ENCODE measurements at regions not wholly inside any gene's neighbourhood (a gene's known extent, or its start where the extent isn't known, plus 50 kb on each side); places are given as distances from the start of the nearest gene placed in this dataset.
"Not testable (repeated sequence)": the region's sequence is repeated elsewhere in the genome, so short reads cannot be mapped to it uniquely, and the experiment has no call there.

DNA sequence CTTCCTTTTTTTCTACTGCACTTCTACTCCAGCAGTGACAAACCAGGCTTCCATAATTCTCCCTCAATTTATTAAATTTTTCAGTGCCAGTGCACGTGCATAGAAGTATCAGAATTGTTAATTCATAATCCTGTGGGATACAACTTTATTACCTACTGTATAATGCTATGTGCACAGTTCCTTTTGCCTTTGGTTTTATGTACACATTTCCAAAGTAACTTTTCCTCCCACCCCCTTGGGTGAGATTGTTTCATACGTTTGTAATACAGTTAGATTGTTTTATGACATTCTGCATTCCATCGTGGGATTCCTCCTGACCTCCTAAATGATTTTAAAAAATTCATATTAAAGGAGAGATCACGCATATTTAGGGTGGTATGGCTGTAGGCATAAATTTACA is 128.1 kb downstream of the TTC6 start:
- H3K4me1 ChIP-seq (ENCODE audit: insufficient read depth, low read length) = no peaks in the 10 kb centered on the region
- H3K4me3 ChIP-seq (ENCODE audit: low read length) = no peak overlapping the region
- no peaks in the 10 kb centered on the region for H3K27me3 ChIP-seq (ENCODE audit: insufficient read depth, low read length)
- no peaks in the 10 kb centered on the region for H3K36me3 ChIP-seq (ENCODE audit: insufficient read depth, low read length)
- no peak overlapping the region for H2AFZ ChIP-seq (ENCODE audit: low read depth, low read length)
- H3K9me3 ChIP-seq (ENCODE audit: low read length) = no peaks in the 10 kb centered on the region

- H3K9me3 ChIP-seq (ENCODE audit: low read length) = no peaks in the 10 kb centered on the region
- H2AFZ ChIP-seq (ENCODE audit: low read depth, low read length) = no peak overlapping the region
- H3K27me3 ChIP-seq (ENCODE audit: insufficient read depth, low read length) = no peaks in the 10 kb centered on the region
- H3K4me3 ChIP-seq (ENCODE audit: low read length) = no peak overlapping the region
- no peaks in the 10 kb centered on the region for H3K36me3 ChIP-seq (ENCODE audit: insufficient read depth, low read length)
- no peaks in the 10 kb centered on the region for H3K4me1 ChIP-seq (ENCODE audit: insufficient read depth, low read length)
These were observed 131.3 kb downstream of the TTC6 start for GRCh38 chr14:37726708-37727107.

- no peaks in the 10 kb centered on the region for H3K27me3 ChIP-seq (ENCODE audit: insufficient read depth, low read length)
- no peaks in the 10 kb centered on the region for H3K36me3 ChIP-seq (ENCODE audit: insufficient read depth, low read length)
- H3K4me1 ChIP-seq (ENCODE audit: insufficient read depth, low read length) = no peaks in the 10 kb centered on the region
- H2AFZ ChIP-seq (ENCODE audit: low read depth, low read length) = no peak overlapping the region
- no peaks in the 10 kb centered on the region for H3K9me3 ChIP-seq (ENCODE audit: low read length)
- H3K4me3 ChIP-seq (ENCODE audit: low read length) = no peak overlapping the region
These were observed 133.8 kb downstream of the TTC6 start for GRCh38 chr14:37729218-37729617.

GRCh38 chr14:37731094-37731493 is 135.7 kb downstream of the TTC6 start:
- H3K36me3 ChIP-seq (ENCODE audit: insufficient read depth, low read length) = no peaks in the 10 kb centered on the region
- H3K27me3 ChIP-seq (ENCODE audit: insufficient read depth, low read length) = no peaks in the 10 kb centered on the region
- no peak overlapping the region for H3K4me3 ChIP-seq (ENCODE audit: low read length)
- H2AFZ ChIP-seq (ENCODE audit: low read depth, low read length) = no peak overlapping the region
- H3K4me1 ChIP-seq (ENCODE audit: insufficient read depth, low read length) = no peaks in the 10 kb centered on the region
- H3K9me3 ChIP-seq (ENCODE audit: low read length) = no peaks in the 10 kb centered on the region

GRCh38 chr14:37745657-37746056 is 150.2 kb downstream of the TTC6 start:
- no peaks in the 10 kb centered on the region for H3K4me1 ChIP-seq (ENCODE audit: insufficient read depth, low read length)
- H3K27me3 ChIP-seq (ENCODE audit: insufficient read depth, low read length) = no peaks in the 10 kb centered on the region
- no peaks in the 10 kb centered on the region for H3K9me3 ChIP-seq (ENCODE audit: low read length)
- no peaks in the 10 kb centered on the region for H3K36me3 ChIP-seq (ENCODE audit: insufficient read depth, low read length)
- no peak overlapping the region for H3K4me3 ChIP-seq (ENCODE audit: low read length)
- no peak overlapping the region for H2AFZ ChIP-seq (ENCODE audit: low read depth, low read length)

DNA sequence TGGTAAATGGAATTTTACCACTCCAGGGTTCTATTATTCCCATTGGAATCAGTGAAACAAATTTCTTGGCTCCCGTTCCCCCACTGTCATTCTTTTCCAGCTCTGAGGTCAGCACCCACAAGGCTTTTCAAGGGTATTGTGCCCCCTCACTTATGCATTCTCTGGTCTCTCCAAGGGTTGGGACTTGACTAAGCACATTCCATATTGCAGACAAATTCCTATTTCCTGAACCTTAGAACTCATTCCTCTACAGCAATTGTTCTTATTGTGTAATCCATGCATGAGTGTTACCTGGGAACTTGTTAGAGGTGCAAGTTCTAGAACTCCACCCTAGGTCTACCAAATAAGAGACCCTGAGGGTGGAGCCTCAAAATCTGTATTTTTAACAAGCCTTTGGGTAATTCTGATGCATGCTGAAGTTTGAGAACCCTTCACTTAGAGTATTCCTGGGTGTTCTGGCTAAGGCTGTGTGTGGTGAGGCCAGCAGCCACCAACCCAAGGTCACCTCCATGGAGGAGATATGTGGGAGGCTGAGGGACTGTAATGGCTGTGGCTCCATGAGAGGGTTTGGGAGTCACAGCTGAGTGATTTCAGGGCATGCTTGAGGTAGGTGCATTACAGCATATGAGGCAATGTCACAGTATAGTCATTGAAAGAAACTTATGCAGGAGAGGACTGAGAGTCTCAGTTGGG is 150.9 kb downstream of the TTC6 start:
- Histone ChIP-seq H3K9me3 (ENCODE audit: low read length) (no peaks in the 10 kb centered on the region), H3K36me3 (ENCODE audit: insufficient read depth, low read length) (no peaks in the 10 kb centered on the region), H3K27me3 (ENCODE audit: insufficient read depth, low read length) (no peaks in the 10 kb centered on the region), H2AFZ (ENCODE audit: low read depth, low read length) (no peak overlapping the region), H3K4me3 (ENCODE audit: low read length) (no peak overlapping the region), H3K4me1 (ENCODE audit: insufficient read depth, low read length) (no peaks in the 10 kb centered on the region)

GRCh38 chr14:37753459-37753858 is 158.0 kb downstream of the TTC6 start:
- H3K4me1 ChIP-seq (ENCODE audit: insufficient read depth, low read length) = no peaks in the 10 kb centered on the region
- H2AFZ ChIP-seq (ENCODE audit: low read depth, low read length) = no peak overlapping the region
- H3K4me3 ChIP-seq (ENCODE audit: low read length) = no peak overlapping the region
- no peaks in the 10 kb centered on the region for H3K27me3 ChIP-seq (ENCODE audit: insufficient read depth, low read length)
- no peaks in the 10 kb centered on the region for H3K9me3 ChIP-seq (ENCODE audit: low read length)
- H3K36me3 ChIP-seq (ENCODE audit: insufficient read depth, low read length) = no peaks in the 10 kb centered on the region

- H3K4me1 ChIP-seq (ENCODE audit: insufficient read depth, low read length); H3K9me3 ChIP-seq (ENCODE audit: low read length); H2AFZ ChIP-seq (ENCODE audit: low read depth, low read length); H3K27me3 ChIP-seq (ENCODE audit: insufficient read depth, low read length); H3K4me3 ChIP-seq (ENCODE audit: low read length); H3K36me3 ChIP-seq (ENCODE audit: insufficient read depth, low read length): not testable (repeated sequence)
These were observed 164.8 kb downstream of the TTC6 start for GRCh38 chr14:37760275-37760674.

DNA sequence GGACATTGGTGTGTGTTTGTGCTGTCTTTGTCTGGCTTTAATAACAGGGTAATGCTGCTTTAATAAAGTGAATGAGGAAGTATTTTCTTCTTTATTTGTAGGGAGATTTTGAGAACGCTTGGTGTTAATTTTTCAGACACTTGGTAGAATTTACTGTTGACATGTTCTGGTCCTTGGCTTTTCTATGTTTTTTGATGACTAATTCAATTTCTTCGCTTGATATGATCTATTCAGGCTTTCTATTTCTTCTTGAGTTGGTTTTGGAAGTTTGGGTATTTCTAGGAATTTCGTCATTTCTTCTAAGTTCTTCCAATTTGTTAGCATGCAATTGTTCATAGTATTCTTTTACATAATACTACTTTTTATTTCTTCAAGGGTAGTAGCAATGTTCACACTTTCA is 167.8 kb downstream of the TTC6 start:
- H2AFZ ChIP-seq (ENCODE audit: low read depth, low read length) = no peak overlapping the region
- H3K27me3 ChIP-seq (ENCODE audit: insufficient read depth, low read length) = no peaks in the 10 kb centered on the region
- no peaks in the 10 kb centered on the region for H3K4me1 ChIP-seq (ENCODE audit: insufficient read depth, low read length)
- H3K9me3 ChIP-seq (ENCODE audit: low read length) = no peaks in the 10 kb centered on the region
- H3K4me3 ChIP-seq (ENCODE audit: low read length) = no peak overlapping the region
- H3K36me3 ChIP-seq (ENCODE audit: insufficient read depth, low read length) = no peaks in the 10 kb centered on the region

DNA sequence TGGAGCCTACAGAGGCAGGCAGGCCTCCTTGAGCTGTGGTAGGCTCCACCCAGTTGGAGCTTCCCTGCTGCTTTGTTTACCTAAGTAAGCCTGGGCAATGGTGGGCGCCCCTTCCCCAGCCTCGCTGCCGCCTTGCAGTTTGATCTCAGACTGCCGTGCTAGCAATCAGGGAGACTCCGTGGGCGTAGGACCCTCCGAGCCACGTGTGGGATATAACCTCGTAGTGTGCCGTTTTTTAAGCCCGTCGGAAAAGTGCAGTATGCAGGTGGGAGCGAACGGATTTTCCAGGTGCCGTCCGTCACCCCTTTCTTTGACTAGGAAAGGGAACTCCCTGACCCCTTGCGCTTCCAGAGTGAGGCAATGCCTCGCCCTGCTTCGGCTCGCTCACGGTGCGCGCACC is 176.9 kb downstream of the TTC6 start:
- H3K27me3 ChIP-seq (ENCODE audit: insufficient read depth, low read length); H3K4me1 ChIP-seq (ENCODE audit: insufficient read depth, low read length); H3K9me3 ChIP-seq (ENCODE audit: low read length); H3K36me3 ChIP-seq (ENCODE audit: insufficient read depth, low read length); H2AFZ ChIP-seq (ENCODE audit: low read depth, low read length); H3K4me3 ChIP-seq (ENCODE audit: low read length): not testable (repeated sequence)

DNA sequence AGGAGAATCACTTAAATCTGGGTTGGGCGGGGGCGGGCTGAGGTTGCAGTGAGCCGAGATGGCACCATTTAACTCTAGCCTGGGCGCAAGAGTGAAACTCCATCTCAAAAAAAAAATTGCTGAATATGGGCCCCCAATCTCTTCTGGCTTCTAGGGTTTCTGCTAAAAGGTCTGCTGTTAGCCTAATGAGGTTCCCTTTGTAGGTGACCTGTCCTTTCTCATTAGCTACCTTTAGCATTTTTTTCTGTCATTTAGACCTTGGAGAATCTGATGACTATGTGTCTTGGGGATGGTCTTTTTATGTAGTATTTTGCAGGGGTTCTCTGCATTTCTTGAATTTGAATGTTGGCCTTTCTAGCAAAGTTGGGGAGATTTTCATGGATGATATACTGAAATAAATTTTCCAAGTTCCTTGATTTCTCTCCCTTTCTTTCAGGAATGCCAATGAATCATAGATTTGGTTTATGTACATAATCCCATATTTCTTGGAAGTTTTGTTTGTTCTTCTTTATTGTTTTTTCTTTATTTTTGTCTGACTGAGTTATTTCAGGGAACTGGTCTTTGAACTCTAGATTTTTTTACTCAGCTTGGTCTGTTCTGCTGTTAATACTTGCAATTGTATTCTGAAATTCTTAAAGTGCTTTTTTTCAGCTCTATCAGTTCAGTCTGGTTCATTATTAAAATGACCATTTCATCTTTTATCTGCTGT is 181.5 kb downstream of the TTC6 start:
- Histone ChIP-seq H3K4me3 (ENCODE audit: low read length) (no peak overlapping the region), H3K36me3 (ENCODE audit: insufficient read depth, low read length) (no peaks in the 10 kb centered on the region), H3K27me3 (ENCODE audit: insufficient read depth, low read length) (no peaks in the 10 kb centered on the region), H3K9me3 (ENCODE audit: low read length) (no peaks in the 10 kb centered on the region), H2AFZ (ENCODE audit: low read depth, low read length) (no peak overlapping the region), H3K4me1 (ENCODE audit: insufficient read depth, low read length) (no peaks in the 10 kb centered on the region)

DNA sequence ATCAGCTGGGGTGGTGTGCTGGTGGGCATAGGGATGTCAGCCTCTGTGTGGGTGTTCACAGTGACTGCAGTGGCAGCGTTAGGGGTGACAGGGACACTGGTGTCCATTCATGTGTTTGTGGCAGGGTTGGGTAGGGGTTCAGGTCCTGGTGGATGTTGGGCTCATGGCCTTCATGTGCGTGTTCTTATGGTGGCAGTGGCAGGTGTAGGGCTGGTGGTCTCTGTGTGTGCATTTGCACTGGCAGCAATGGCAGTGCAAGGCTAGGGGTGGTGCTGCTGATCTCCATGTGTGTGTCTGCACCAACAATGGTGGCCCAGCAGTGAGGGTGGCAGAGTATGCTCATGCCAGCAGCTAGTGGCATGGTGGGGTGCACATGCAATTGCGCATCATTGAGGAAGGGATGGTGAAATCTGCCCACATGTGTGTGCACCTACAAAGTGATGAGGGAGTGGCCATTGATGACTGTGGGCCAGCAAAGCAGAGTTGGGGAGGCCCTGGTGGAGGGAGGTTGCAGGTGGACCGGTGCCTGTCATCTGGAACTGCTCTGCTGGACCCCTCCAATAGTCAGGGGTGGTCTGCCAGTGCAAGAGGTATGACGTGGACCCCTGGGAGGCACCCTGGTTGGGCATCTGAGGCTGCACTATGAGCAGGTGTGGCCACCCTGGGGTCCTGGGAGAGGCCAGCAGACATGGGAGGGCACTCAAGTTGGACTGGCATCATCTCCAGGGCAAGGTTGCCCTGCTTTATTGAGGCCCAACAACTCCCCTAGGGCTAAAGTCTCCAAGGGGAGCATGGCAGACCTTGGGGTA is 182.9 kb downstream of the TTC6 start:
- H3K4me3 ChIP-seq (ENCODE audit: low read length) = no peak overlapping the region
- no peaks in the 10 kb centered on the region for H3K36me3 ChIP-seq (ENCODE audit: insufficient read depth, low read length)
- no peak overlapping the region for H2AFZ ChIP-seq (ENCODE audit: low read depth, low read length)
- no peaks in the 10 kb centered on the region for H3K9me3 ChIP-seq (ENCODE audit: low read length)
- H3K4me1 ChIP-seq (ENCODE audit: insufficient read depth, low read length) = no peaks in the 10 kb centered on the region
- no peaks in the 10 kb centered on the region for H3K27me3 ChIP-seq (ENCODE audit: insufficient read depth, low read length)

GRCh38 chr14:37779480-37779879 is 184.1 kb downstream of the TTC6 start:
- H3K36me3 ChIP-seq (ENCODE audit: insufficient read depth, low read length) = no peaks in the 10 kb centered on the region
- no peaks in the 10 kb centered on the region for H3K27me3 ChIP-seq (ENCODE audit: insufficient read depth, low read length)
- H3K4me1 ChIP-seq (ENCODE audit: insufficient read depth, low read length) = no peaks in the 10 kb centered on the region
- H3K4me3 ChIP-seq (ENCODE audit: low read length) = no peak overlapping the region
- H3K9me3 ChIP-seq (ENCODE audit: low read length) = no peaks in the 10 kb centered on the region
- no peak overlapping the region for H2AFZ ChIP-seq (ENCODE audit: low read depth, low read length)

All from neuron (in vitro differentiated cells).